Natural killer cell (primary cell): ENCODE measurements at regions not wholly inside any gene's neighbourhood (a gene's known extent, or its start where the extent isn't known, plus 50 kb on each side); places are given as distances from the start of the nearest gene placed in this dataset.

Source experiments
- ATAC-seq, 3 donors: fragments of 150-1000 bp in 2 of 3; fragments of 200-7000 bp in 1 of 3; cut with Tn5 transposase; 1 replicate in 1 of 3; 2 replicates in 2 of 3; pipeline ENCODE4 v1.10.0; 2021; ENCODE audit warnings: mild to moderate bottlenecking in 2 of 3, moderate library complexity in 2 of 3
- DNase-seq, 2 donors: peaks; one replicate each; pipeline versions ENCODE4 v3.0.0 to v3.0.0-alpha.2; 2013 to 2021; ENCODE audit warnings: mixed read lengths in 1 of 2
- H3K27ac ChIP-seq: one replicate; pipeline ENCODE4 v1.5.1; 2013; ENCODE audit warnings: mild to moderate bottlenecking, low read length
- H3K27me3 ChIP-seq: one replicate; pipeline ENCODE4 v1.6.1; 2013; ENCODE audit warnings: low read length; ENCODE audit not compliant: control insufficient read depth, insufficient read depth
- H3K36me3 ChIP-seq: one replicate; pipeline ENCODE4 v1.6.1; 2013; ENCODE audit warnings: low read length; ENCODE audit not compliant: control insufficient read depth, insufficient read depth
- H3K4me1 ChIP-seq: one replicate; pipeline ENCODE4 v1.6.1; 2013; ENCODE audit warnings: low read length; ENCODE audit not compliant: control insufficient read depth, insufficient read depth
- H3K4me3 ChIP-seq: one replicate; pipeline ENCODE4 v1.5.1; 2013; ENCODE audit warnings: low read length
- H3K9me3 ChIP-seq: one replicate; pipeline ENCODE4 v1.6.1; 2013; ENCODE audit warnings: low read length; ENCODE audit not compliant: control insufficient read depth, insufficient read depth
- H3K27ac Mint-ChIP-seq, 2 donors: one replicate each; pipeline ENCODE4 v1.8.0; 2022; ENCODE audit warnings: mild to moderate bottlenecking in 2 of 2, mixed read lengths in 2 of 2, moderate library complexity in 1 of 2
- H3K27me3 Mint-ChIP-seq, 2 donors: one replicate each; pipeline ENCODE4 v1.8.0; 2022; ENCODE audit warnings: low read depth in 2 of 2, mixed read lengths in 2 of 2
- H3K36me3 Mint-ChIP-seq: one replicate; pipeline ENCODE4 v1.8.0; 2022; ENCODE audit warnings: mixed read lengths
- H3K4me1 Mint-ChIP-seq, 2 donors: one replicate each; pipeline ENCODE4 v1.8.0; 2022; ENCODE audit warnings: mixed read lengths in 2 of 2
- H3K4me3 Mint-ChIP-seq: one replicate; pipeline ENCODE4 v1.8.0; 2022; ENCODE audit warnings: mild to moderate bottlenecking, moderate library complexity, mixed read lengths
- H3K9me3 Mint-ChIP-seq, 2 donors: one replicate each; pipeline ENCODE4 v1.8.0; 2022; ENCODE audit warnings: mixed read lengths in 2 of 2
- WGBS: methylation state at CpG from one replicate; pipeline ENCODE4 v1.1.7; 2013; ENCODE audit warnings: missing lambda C conversion rate; ENCODE audit not compliant: insufficient coverage; 5-methylcytosine and 5-hydroxymethylcytosine counted together
- intact Hi-C: fragments of 100-400 bp; cut with micrococcal nuclease; formaldehyde crosslinking; loops from one replicate; pipeline ENCODE4 v1.14.2; 2022
- TF ChIP-seq, protein P1 (sequence below): fragments of 200-600 bp; IDR thresholded peaks from one replicate; pipeline ENCODE4 v1.8.0; 2022; ENCODE audit warnings: antibody characterized with exemption

DNA sequence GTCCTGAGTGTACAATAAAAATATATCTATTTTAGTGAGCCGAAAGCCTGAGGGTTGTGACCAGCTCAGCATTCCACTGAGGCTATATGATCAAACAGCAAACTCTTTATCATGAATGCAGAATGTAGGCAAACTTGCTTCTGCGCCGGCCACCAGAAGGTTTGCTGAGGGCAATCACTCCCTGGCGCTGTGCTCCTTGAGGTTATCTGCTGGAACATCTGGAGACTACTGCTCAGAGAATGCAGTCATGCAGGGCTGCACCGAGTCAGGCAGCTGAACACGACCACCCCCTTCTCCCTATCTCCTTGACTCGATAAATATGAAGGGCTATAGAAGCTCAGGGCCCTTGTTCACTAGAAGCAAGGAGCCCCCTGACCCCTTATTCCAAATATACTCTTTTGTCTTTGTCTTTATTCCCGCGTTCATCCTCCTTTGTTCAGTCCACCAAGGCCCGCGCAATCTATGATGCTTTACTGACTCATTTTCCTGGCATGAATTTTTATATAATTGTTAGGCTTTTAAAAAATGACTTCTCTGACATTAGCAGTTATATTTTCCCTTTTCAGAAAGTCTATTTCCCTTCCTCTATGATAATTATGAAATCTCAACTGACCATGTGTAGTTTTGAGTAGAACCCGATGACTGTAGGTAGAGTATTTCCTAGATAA lies 1089.3 kb downstream of the SLC16A7 start:
- Mint-ChIP-seq H3K4me1 (no peaks in the 10 kb centered on the region), H3K36me3 (peaks cover 5% of the 10 kb centered on the region), H3K27ac (no peak overlapping the region), H3K27me3 (no peaks in the 10 kb centered on the region), H3K4me3 (no peak overlapping the region), H3K9me3 (peaks cover 8 to 22% of the 10 kb centered on the region in 2 donors)
- H3K36me3 ChIP-seq = no peaks in the 10 kb centered on the region
- TF ChIP-seq, protein P1, sequence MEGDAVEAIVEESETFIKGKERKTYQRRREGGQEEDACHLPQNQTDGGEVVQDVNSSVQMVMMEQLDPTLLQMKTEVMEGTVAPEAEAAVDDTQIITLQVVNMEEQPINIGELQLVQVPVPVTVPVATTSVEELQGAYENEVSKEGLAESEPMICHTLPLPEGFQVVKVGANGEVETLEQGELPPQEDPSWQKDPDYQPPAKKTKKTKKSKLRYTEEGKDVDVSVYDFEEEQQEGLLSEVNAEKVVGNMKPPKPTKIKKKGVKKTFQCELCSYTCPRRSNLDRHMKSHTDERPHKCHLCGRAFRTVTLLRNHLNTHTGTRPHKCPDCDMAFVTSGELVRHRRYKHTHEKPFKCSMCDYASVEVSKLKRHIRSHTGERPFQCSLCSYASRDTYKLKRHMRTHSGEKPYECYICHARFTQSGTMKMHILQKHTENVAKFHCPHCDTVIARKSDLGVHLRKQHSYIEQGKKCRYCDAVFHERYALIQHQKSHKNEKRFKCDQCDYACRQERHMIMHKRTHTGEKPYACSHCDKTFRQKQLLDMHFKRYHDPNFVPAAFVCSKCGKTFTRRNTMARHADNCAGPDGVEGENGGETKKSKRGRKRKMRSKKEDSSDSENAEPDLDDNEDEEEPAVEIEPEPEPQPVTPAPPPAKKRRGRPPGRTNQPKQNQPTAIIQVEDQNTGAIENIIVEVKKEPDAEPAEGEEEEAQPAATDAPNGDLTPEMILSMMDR = no peak
- no peaks in the 10 kb centered on the region for H3K4me1 ChIP-seq
- intact Hi-C loops = no loop called here
- WGBS = 90% methylated on average over 9 of the region's 12 CpGs
- H3K9me3 ChIP-seq = peaks cover 13% of the 10 kb centered on the region
- no peaks in the 10 kb centered on the region for H3K27me3 ChIP-seq
- no peak overlapping the region for H3K27ac ChIP-seq
- no peak overlapping the region for H3K4me3 ChIP-seq
- ATAC-seq = no peak
- no peak for DNase-seq

DNA sequence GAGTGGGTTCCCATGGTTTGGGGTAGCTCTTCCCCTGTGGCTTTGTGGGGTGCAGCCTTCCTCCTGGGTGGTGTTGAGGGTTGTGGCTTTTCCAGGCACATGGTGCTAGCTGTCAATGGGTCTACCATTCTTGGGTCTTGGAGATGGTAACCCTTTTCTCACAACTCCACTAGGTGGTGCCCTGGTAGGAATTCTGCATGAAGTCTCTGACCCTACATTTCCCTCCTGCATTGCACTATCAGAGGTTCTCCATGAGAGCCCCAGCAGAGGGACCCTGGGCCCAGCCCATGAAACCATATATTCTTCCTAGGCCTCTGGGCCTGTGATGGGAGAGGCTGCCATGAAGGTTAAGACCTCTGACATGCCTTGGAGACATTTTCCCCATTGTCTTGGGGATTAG lies 1093.3 kb downstream of the SLC16A7 start:
- peaks cover 6 to 12% of the 10 kb centered on the region in 2 donors for H3K9me3 Mint-ChIP-seq
- Histone ChIP-seq H3K4me1 (no peaks in the 10 kb centered on the region), H3K27ac (no peak overlapping the region), H3K27me3 (no peaks in the 10 kb centered on the region), H3K4me3 (no peak overlapping the region), H3K36me3 (no peaks in the 10 kb centered on the region), H3K9me3 (peaks cover 6% of the 10 kb centered on the region)
- intact Hi-C loops = no loop called here
- no peak for ATAC-seq
- H3K27ac Mint-ChIP-seq = no peak overlapping the region
- TF ChIP-seq, protein P1 = no peak
- no peak overlapping the region for H3K4me3 Mint-ChIP-seq
- H3K36me3 Mint-ChIP-seq = peaks cover 5% of the 10 kb centered on the region
- no peaks in the 10 kb centered on the region for H3K27me3 Mint-ChIP-seq
- H3K4me1 Mint-ChIP-seq = no peaks in the 10 kb centered on the region
- DNase-seq = no peak

DNA sequence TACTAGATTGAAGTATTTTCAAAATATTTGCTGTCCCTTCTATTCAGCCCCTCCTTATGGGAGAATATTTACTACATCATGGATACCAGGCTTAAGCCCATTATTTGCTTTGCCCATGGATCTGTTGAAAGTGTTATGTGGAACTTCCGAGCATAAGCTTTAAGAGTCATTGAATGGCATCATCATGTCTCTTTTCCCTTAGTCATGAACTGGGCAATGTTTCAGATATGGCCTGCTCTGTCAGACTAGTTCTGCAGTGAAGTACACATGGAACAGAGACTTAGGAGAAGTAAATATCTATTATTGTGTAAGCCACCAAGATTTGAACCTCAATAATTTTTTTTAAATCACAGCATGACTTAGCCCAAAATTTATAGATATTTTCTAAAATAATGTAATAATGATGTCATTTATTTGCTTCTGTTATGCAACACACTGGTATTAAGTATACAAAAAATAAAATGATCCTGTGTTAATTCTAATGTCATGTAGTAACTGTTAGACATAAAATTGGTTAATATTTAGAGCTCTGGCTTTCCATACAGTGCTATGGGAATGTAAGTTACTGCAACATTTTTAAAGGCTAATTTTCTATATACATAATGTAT lies 1097.3 kb downstream of the SLC16A7 start:
- Mint-ChIP-seq H3K9me3 (peaks cover 5 to 6% of the 10 kb centered on the region in 2 donors), H3K27ac (no peak overlapping the region), H3K4me1 (no peaks in the 10 kb centered on the region), H3K27me3 (no peaks in the 10 kb centered on the region), H3K36me3 (peaks cover 2% of the 10 kb centered on the region), H3K4me3 (no peak overlapping the region)
- DNase-seq (no peak), ATAC-seq (no peak)
- no peak overlapping the region for H3K27ac ChIP-seq
- intact Hi-C loops = no loop called here
- H3K4me3 ChIP-seq = no peak overlapping the region
- 93% methylated on average over 1 of the region's 1 CpG for WGBS
- TF ChIP-seq, protein P1 = no peak
- H3K27me3 ChIP-seq = no peaks in the 10 kb centered on the region
- H3K36me3 ChIP-seq = no peaks in the 10 kb centered on the region
- H3K9me3 ChIP-seq = peaks cover 6% of the 10 kb centered on the region
- no peaks in the 10 kb centered on the region for H3K4me1 ChIP-seq
